ENCODE measurements at regions not wholly inside any gene's neighbourhood (a gene's known extent, or its start where the extent isn't known, plus 50 kb on each side); places are given as distances from the start of the nearest gene placed in this dataset.

- Mint-ChIP-seq H3K4me1 (ENCODE audit: low read depth) (no peaks in the 10 kb centered on the region), H3K36me3 (peaks cover 1% of the 10 kb centered on the region), H3K9me3 (peaks cover 16% of the 10 kb centered on the region), H3K27ac (no peak overlapping the region), H3K4me3 (no peak overlapping the region), H3K27me3 (peaks cover 3% of the 10 kb centered on the region)
- intact Hi-C loops (cut with micrococcal nuclease), result no loop called here
- ChIA-PET POLR2A (no interaction called here), CTCF (no interaction called here)
- DNase-seq, result no peak
Observed at GRCh38 chr1:87913361-87913760, 584.7 kb downstream of the LMO4 start.

- intact Hi-C loops (cut with micrococcal nuclease), result no loop called here
- Mint-ChIP-seq H3K4me1 (ENCODE audit: low read depth) (no peaks in the 10 kb centered on the region), H3K27me3 (peaks cover 8% of the 10 kb centered on the region), H3K9me3 (peaks cover 16% of the 10 kb centered on the region), H3K27ac (no peak overlapping the region), H3K36me3 (peaks cover 1% of the 10 kb centered on the region), H3K4me3 (no peak overlapping the region)
- DNase-seq, result no peak
- CTCF ChIA-PET, result no interaction called here
- POLR2A ChIA-PET, result no interaction called here
Observed at GRCh38 chr1:87914396-87914795, 585.7 kb downstream of the LMO4 start.

GRCh38 chr1:87915771-87916170, 587.1 kb downstream of the LMO4 start:
- POLR2A ChIA-PET, result no interaction called here
- Mint-ChIP-seq H3K27me3 (peaks cover 8% of the 10 kb centered on the region), H3K36me3 (peaks cover 1% of the 10 kb centered on the region), H3K4me3 (no peak overlapping the region), H3K4me1 (ENCODE audit: low read depth) (no peaks in the 10 kb centered on the region), H3K27ac (no peak overlapping the region), H3K9me3 (peaks cover 16% of the 10 kb centered on the region)
- intact Hi-C loops (cut with micrococcal nuclease), result no loop called here
- CTCF ChIA-PET, result no interaction called here
- DNase-seq, result no peak

GRCh38 chr1:87916965-87917364, 588.3 kb downstream of the LMO4 start:
- H3K4me1 Mint-ChIP-seq (ENCODE audit: low read depth), result no peaks in the 10 kb centered on the region
- intact Hi-C loops (cut with micrococcal nuclease), result no loop called here
- POLR2A ChIA-PET, result no interaction called here
- peaks cover 4% of the 10 kb centered on the region for H3K27me3 Mint-ChIP-seq
- H3K27ac Mint-ChIP-seq, result no peak overlapping the region
- H3K36me3 Mint-ChIP-seq, result peaks cover 1% of the 10 kb centered on the region
- DNase-seq, result no peak
- peaks cover 16% of the 10 kb centered on the region for H3K9me3 Mint-ChIP-seq
- no peak overlapping the region for H3K4me3 Mint-ChIP-seq
- CTCF ChIA-PET, result interaction anchor here (1.0 kb wide), 1 partner anchor 37 kb away, joined by 3 read pairs; no protein-coding TSS in a partner anchor

- intact Hi-C loops (cut with micrococcal nuclease), result no loop called here
- Mint-ChIP-seq H3K27me3 (peaks cover 4% of the 10 kb centered on the region), H3K27ac (no peak overlapping the region), H3K36me3 (no peaks in the 10 kb centered on the region), H3K4me3 (no peak overlapping the region), H3K4me1 (ENCODE audit: low read depth) (no peaks in the 10 kb centered on the region), H3K9me3 (peaks cover 7% of the 10 kb centered on the region)
- CTCF ChIA-PET, result no interaction called here
- POLR2A ChIA-PET, result no interaction called here
- no peak for DNase-seq
Observed at GRCh38 chr1:87918398-87918797, 589.7 kb downstream of the LMO4 start.

DNA sequence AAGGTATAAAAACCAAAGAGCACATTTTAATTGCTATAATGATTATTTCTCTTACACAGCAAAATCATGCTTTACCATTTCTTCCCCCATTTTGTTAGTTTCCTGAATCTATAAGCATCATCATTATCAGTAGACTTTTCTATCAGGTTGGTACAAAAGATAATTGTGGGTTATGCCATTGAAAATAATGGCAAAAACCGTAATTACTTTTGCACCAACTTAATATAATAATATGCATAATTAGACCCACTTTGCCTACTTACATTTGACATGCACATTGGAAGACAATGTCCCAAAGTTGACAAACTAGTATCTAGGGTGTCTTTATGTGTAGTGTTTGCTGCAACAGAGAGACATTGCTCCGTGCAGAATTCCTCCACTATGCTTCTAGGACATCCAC, 594.2 kb downstream of the LMO4 start:
- intact Hi-C loops (cut with micrococcal nuclease), result no loop called here
- H3K4me1 Mint-ChIP-seq (ENCODE audit: low read depth), result no peaks in the 10 kb centered on the region
- ChIA-PET CTCF (no interaction called here), POLR2A (no interaction called here)
- no peak overlapping the region for H3K27ac Mint-ChIP-seq
- H3K9me3 Mint-ChIP-seq, result no peaks in the 10 kb centered on the region
- H3K27me3 Mint-ChIP-seq, result peaks cover 4% of the 10 kb centered on the region
- H3K4me3 Mint-ChIP-seq, result no peak overlapping the region
- no peak for DNase-seq
- H3K36me3 Mint-ChIP-seq, result no peaks in the 10 kb centered on the region

DNA sequence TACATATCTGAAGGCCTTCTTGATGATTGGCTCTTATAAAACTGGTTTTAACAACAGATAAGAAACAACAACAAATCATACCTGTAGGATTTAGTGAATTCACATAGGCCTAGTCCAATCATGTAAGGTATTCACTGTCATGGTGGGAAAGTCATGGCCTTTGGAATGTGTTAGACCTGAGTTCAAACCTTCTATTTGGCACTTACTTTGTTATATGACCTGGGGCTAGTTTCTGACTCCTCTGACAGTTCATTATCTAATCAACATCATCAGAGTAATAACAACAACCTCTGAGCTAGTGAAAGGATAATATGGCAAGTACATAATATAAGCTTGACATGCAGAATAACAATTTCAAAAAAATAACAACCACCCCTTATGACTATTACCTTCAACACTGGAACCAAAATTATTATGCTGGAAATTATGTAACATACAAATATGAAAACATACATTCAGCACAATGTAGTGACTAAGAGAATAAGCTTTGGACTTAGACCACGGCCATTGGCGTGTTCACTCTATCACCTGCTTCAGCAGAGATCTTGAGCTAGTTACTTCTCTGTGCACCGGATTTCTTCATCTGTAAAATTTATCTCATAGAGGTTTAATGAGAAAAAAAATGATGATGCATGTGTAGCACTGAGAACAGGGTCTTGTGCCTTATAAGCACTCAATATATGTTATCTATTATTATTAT, 597.6 kb downstream of the LMO4 start:
- no peaks in the 10 kb centered on the region for H3K27me3 Mint-ChIP-seq
- H3K4me3 Mint-ChIP-seq, result no peak overlapping the region
- H3K27ac Mint-ChIP-seq, result no peak overlapping the region
- CTCF ChIA-PET, result no interaction called here
- intact Hi-C loops (cut with micrococcal nuclease), result no loop called here
- no peak for DNase-seq
- peaks cover 8% of the 10 kb centered on the region for H3K9me3 Mint-ChIP-seq
- H3K4me1 Mint-ChIP-seq (ENCODE audit: low read depth), result no peaks in the 10 kb centered on the region
- peaks cover 4% of the 10 kb centered on the region for H3K36me3 Mint-ChIP-seq
- POLR2A ChIA-PET, result no interaction called here

DNA sequence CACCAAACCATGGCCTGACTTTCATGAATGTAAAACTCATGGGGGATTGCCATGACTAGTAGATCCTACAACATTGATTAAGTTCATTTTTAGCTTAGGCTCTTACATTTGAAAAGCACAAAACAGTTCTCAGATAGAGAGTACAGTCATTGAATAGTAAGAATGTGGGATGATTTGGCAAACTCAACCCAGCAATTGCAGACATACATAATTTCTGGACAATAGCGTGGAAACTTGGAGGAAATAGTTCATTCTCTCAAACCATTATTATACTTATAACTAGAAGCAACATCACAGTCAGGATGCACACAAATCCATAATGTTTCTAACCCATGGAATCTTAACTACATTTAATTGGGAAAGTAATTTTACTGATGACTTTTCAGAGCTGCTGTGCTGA, 598.2 kb downstream of the LMO4 start:
- Mint-ChIP-seq H3K27me3 (no peaks in the 10 kb centered on the region), H3K4me1 (ENCODE audit: low read depth) (no peaks in the 10 kb centered on the region), H3K36me3 (peaks cover 4% of the 10 kb centered on the region), H3K9me3 (peaks cover 11% of the 10 kb centered on the region), H3K4me3 (no peak overlapping the region), H3K27ac (no peak overlapping the region)
- intact Hi-C loops (cut with micrococcal nuclease), result no loop called here
- POLR2A ChIA-PET, result no interaction called here
- no peak for DNase-seq
- CTCF ChIA-PET, result no interaction called here

DNA sequence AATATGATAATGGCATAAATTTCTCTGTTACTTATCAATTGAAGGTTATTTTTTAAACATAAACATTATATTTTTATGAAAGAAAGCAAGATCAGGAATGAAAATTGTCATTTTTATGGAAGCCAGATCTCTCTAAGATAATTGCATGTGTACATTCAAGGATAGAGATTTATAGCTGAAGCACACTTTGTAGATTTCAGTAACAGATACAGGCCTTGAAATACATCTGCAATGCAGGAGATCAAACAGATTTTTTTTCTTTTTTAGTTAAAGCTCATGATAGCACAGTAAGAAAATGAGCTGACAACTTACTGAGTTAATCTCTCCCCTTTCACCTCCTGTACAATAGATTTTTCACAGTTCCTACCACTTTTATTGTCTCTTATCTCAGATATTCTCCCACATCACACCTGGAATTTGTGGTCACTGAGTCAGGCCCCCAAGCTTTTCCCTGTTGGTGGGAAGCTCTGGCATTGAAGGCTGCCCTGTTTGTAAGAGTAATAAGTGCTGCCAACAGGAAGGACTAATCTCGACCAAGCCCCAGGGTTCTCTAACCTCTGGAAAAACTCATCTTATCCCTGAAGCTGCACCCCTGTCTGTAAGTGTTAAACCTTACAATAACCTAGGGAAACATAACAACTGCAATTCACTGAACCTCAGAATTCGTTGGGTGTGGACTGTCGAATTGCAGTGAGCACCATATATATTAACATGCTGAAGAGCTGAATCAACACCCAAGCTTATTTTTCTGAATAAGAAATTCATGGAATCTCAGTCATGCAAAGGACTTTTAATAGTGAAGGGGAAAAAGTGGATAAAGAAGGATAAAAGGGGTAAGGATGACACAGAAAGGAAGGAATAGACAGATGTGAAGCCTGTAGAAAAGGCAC, 599.0 kb downstream of the LMO4 start:
- no peak for DNase-seq
- Mint-ChIP-seq H3K27me3 (no peaks in the 10 kb centered on the region), H3K4me3 (no peak overlapping the region), H3K4me1 (ENCODE audit: low read depth) (no peaks in the 10 kb centered on the region), H3K36me3 (peaks cover 4% of the 10 kb centered on the region), H3K9me3 (peaks cover 11% of the 10 kb centered on the region), H3K27ac (no peak overlapping the region)
- POLR2A ChIA-PET, result no interaction called here
- CTCF ChIA-PET, result no interaction called here
- intact Hi-C loops (cut with micrococcal nuclease), result no loop called here

- intact Hi-C loops (cut with micrococcal nuclease), result no loop called here
- no peak for DNase-seq
- POLR2A ChIA-PET, result no interaction called here
- no peaks in the 10 kb centered on the region for H3K27me3 Mint-ChIP-seq
- H3K4me3 Mint-ChIP-seq, result no peak overlapping the region
- H3K4me1 Mint-ChIP-seq (ENCODE audit: low read depth), result no peaks in the 10 kb centered on the region
- peaks cover 11% of the 10 kb centered on the region for H3K9me3 Mint-ChIP-seq
- CTCF ChIA-PET, result no interaction called here
- H3K36me3 Mint-ChIP-seq, result peaks cover 4% of the 10 kb centered on the region
- no peak overlapping the region for H3K27ac Mint-ChIP-seq
Observed at GRCh38 chr1:87928623-87929022, 599.9 kb downstream of the LMO4 start.

GRCh38 chr1:87929906-87930305, 601.2 kb downstream of the LMO4 start:
- H3K27ac Mint-ChIP-seq, result no peak overlapping the region
- H3K4me1 Mint-ChIP-seq (ENCODE audit: low read depth), result no peaks in the 10 kb centered on the region
- H3K27me3 Mint-ChIP-seq, result no peaks in the 10 kb centered on the region
- intact Hi-C loops (cut with micrococcal nuclease), result no loop called here
- POLR2A ChIA-PET, result no interaction called here
- H3K9me3 Mint-ChIP-seq, result peaks cover 11% of the 10 kb centered on the region
- H3K36me3 Mint-ChIP-seq, result peaks cover 4% of the 10 kb centered on the region
- DNase-seq, result no peak
- CTCF ChIA-PET, result no interaction called here
- H3K4me3 Mint-ChIP-seq, result no peak overlapping the region

DNA sequence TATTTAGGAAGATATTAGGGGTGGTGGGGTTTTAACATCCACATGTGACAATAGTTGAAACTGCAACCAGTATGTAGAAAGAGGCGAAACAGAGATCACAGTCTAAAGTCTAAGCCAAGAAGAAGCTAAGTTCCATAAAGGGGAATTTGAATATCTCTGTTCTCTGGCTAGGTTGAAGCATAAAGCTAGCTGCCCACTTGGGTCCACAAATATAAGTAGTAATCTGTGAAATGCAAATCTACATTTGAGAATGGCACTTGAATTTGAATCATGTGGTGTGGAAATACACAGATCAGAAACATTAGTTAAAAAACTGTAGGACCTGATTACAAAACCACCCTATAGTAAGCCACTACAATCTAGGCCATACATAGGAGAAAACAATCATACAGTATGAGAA, 602.1 kb downstream of the LMO4 start:
- no peak for DNase-seq
- H3K4me3 Mint-ChIP-seq, result no peak overlapping the region
- H3K27ac Mint-ChIP-seq, result no peak overlapping the region
- ChIA-PET CTCF (no interaction called here), POLR2A (no interaction called here)
- H3K9me3 Mint-ChIP-seq, result peaks cover 11% of the 10 kb centered on the region
- no peaks in the 10 kb centered on the region for H3K4me1 Mint-ChIP-seq (ENCODE audit: low read depth)
- intact Hi-C loops (cut with micrococcal nuclease), result no loop called here
- peaks cover 3% of the 10 kb centered on the region for H3K27me3 Mint-ChIP-seq
- H3K36me3 Mint-ChIP-seq, result peaks cover 4% of the 10 kb centered on the region

DNA sequence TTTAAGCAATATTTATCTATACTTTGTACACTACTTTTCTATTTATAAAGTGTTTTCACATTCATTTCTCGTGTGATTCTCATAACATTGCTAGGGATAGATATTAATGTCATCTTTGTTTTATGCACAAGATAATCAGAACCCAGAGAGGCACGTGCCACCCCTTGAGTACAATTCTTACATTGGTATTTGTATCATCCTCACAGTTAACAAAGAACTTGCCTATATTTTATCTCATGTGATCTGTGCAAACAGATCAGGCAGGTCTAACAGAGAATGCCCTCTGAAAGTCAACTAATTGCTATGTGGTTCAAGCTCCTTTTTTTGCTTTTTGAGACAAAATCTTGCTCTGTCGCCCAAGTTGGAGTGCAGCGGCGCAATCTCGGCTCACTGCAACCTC, 604.5 kb downstream of the LMO4 start:
- no peak overlapping the region for H3K4me3 Mint-ChIP-seq
- H3K36me3 Mint-ChIP-seq, result peaks cover 4% of the 10 kb centered on the region
- H3K4me1 Mint-ChIP-seq (ENCODE audit: low read depth), result no peaks in the 10 kb centered on the region
- CTCF ChIA-PET, result interaction anchor here (1.1 kb wide), 1 partner anchor 21 kb away, joined by 3 read pairs; no protein-coding TSS in a partner anchor
- peaks cover 11% of the 10 kb centered on the region for H3K9me3 Mint-ChIP-seq
- peaks cover 3% of the 10 kb centered on the region for H3K27me3 Mint-ChIP-seq
- DNase-seq, result no peak
- no peak overlapping the region for H3K27ac Mint-ChIP-seq
- POLR2A ChIA-PET, result no interaction called here
- intact Hi-C loops (cut with micrococcal nuclease), result no loop called here

Data from activated CD4-positive, alpha-beta memory T cell treated with anti-CD3 and anti-CD28 coated beads for 36 hours (primary cell).